DOHH2 (cell line): ENCODE measurements at regions not wholly inside any gene's neighbourhood (a gene's known extent, or its start where the extent isn't known, plus 50 kb on each side); places are given as distances from the start of the nearest gene placed in this dataset.

Source experiments
- EZH2phosphoT487 ChIP-seq: fragments of 200-600 bp; sonication (generic); IDR thresholded peaks from 2 replicates; pipeline ENCODE4 v1.6.1; 2017; ENCODE audit warnings: borderline replicate concordance, mild to moderate bottlenecking, antibody characterized with exemption, low read length, moderate library complexity, mixed read lengths
- TF ChIP-seq, protein P1 (sequence below): fragments of 200-600 bp; sonication (generic); IDR thresholded peaks from one replicate; pipeline ENCODE4 v1.5.1; 2014; ENCODE audit warnings: antibody characterized with exemption, mild to moderate bottlenecking, low read depth, low read length; ENCODE audit not compliant: poor library complexity, severe bottlenecking

DNA sequence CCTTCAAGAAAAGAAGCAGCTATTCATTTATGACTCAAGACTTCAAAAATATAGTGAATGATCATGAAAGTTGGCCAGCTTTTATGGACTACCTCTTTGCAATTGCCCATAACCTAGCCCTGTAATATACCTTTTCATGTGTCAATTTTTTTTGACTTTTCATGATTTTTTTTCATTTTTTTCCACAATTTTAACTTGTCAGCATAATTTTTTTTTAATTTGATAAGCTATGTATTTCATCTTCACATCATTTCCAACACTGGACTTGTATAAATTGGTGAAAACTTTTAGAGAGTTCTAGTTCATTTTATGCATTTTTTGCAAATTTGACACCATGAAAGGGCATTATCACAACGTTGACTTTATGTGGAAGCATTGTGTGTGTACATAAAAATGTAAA lies 220.8 kb upstream of the NFE2L3 start:
- TF ChIP-seq, protein P1, sequence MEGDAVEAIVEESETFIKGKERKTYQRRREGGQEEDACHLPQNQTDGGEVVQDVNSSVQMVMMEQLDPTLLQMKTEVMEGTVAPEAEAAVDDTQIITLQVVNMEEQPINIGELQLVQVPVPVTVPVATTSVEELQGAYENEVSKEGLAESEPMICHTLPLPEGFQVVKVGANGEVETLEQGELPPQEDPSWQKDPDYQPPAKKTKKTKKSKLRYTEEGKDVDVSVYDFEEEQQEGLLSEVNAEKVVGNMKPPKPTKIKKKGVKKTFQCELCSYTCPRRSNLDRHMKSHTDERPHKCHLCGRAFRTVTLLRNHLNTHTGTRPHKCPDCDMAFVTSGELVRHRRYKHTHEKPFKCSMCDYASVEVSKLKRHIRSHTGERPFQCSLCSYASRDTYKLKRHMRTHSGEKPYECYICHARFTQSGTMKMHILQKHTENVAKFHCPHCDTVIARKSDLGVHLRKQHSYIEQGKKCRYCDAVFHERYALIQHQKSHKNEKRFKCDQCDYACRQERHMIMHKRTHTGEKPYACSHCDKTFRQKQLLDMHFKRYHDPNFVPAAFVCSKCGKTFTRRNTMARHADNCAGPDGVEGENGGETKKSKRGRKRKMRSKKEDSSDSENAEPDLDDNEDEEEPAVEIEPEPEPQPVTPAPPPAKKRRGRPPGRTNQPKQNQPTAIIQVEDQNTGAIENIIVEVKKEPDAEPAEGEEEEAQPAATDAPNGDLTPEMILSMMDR = no peak
- TF ChIP-seq EZH2phosphoT487 = no peak
